SH-SY5Y (cell line): ENCODE measurements at regions not wholly inside any gene's neighbourhood (a gene's known extent, or its start where the extent isn't known, plus 50 kb on each side); places are given as distances from the start of the nearest gene placed in this dataset.

ENCODE experiments used
- GATA2 ChIP-seq: IDR thresholded peaks from 2 replicates; pipeline ENCODE4 v1.6.1; 2011; ENCODE audit warnings: mild to moderate bottlenecking, low read depth, low read length
- GATA3 ChIP-seq: IDR thresholded peaks from 2 replicates; pipeline ENCODE4 v1.6.1; 2011; ENCODE audit warnings: low read depth, mild to moderate bottlenecking, low read length, moderate library complexity

- no peak for TF ChIP-seq GATA2
- no peak for TF ChIP-seq GATA3
Observed at GRCh38 chr1:228943436-228943835, 208.2 kb downstream of the RHOU start.

DNA sequence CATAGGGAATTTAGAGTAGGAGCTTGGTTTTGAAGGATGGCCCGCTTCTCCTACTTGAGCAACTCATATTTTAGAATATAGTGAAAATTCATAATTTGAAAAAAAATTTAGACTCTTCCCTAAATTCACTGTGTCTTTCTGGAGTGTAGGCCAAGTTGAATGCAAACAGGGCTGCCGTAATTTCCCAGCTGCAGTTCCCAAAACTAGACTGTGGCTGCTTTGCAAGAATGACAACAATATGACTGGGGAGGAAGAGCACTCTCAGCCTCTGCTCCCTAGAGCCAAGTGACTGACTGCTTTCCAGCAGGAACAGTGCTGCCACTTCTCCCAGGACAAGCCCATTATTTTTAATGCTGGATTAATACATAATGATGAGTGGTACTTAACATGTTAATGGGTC is 209.0 kb downstream of the RHOU start:
- no peak for TF ChIP-seq GATA3
- no peak for TF ChIP-seq GATA2

DNA sequence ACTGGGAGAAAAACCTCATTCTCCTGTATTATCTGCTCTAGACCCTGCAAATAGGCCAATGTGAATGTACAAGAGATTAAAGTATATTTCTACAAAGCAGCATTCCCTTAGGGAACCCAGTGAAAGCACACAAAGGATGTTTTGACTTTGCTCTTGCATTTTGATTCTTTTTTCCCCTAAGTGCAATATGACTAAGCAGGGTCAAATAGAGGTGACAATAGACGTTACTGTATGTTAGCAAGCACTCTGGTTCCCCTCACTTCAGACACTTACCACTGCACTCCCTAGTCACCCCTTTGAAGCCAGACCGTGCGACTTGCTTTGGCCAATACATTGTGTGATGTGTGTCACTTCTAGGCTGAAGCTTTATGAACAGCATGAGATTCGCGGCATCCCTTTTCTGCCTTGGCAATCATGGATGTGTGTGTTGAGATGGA is 209.7 kb downstream of the RHOU start:
- TF ChIP-seq GATA3 (no peak), GATA2 (no peak)

DNA sequence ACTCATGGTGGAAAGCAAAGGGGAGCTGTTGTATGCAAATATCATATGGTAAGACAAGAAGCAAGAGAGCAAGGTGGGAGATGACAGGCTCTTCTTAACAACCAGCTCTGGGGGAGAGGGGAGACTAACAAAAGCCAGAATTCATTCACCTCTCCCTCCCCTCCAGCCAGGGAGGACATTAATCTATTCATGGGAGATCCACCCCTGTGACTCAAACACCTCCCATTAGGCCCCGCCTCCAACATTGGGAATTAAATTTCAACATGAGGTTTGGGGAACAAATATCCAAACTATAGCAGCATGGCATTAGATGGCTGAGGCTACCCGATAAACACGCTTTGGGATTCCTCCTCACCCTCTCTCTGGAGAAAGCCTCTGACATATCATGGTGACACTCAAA is 210.6 kb downstream of the RHOU start:
- TF ChIP-seq GATA2 = no peak
- no peak for TF ChIP-seq GATA3

GRCh38 chr1:228953207-228953606 is 217.9 kb downstream of the RHOU start:
- no peak for TF ChIP-seq GATA3
- no peak for TF ChIP-seq GATA2

DNA sequence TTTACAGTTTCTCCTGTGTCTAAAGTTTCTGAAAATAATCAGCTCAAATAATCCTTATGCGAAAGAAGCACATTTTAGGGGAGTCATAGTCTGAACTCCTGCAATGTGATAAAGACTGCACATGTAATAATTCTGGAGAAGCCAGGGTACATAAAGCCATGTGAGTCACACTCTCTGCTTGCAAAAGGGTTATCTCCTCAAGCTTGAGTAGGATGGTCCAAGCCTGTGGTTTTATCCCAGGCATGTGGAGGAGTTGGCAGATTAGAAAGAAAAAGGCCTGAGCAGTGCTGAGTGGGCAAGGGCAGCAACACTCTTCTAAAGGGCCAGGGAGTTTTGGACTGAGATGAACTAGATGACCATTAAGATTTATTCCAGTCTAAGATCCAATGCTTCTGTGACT is 220.4 kb downstream of the RHOU start:
- TF ChIP-seq GATA3 (no peak), GATA2 (no peak)

- TF ChIP-seq GATA2 = no peak
- TF ChIP-seq GATA3 = no peak
Observed at GRCh38 chr1:228956864-228957263, 221.6 kb downstream of the RHOU start.

- TF ChIP-seq GATA2 (no peak), GATA3 (no peak)
Observed at GRCh38 chr1:228957535-228957934, 222.3 kb downstream of the RHOU start.

DNA sequence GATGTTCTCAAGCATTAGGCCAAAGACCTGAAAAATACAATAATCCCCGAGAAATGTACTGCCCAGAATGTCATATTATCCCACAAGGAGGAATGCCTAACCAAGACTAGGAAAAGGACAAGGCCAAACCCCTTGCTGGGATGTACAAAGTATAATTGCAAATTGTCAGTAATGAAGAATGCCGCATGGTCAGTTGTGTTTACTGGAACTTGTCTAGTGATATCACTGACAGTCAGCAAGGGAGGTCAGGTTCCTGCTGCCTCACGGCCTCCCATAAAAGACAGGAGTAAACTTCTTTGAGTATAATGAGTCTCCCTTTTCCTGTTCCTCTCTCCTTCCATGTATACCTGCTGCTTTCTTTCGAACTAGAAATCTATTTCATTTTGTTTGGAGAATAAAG is 222.8 kb downstream of the RHOU start:
- TF ChIP-seq GATA2 (no peak), GATA3 (no peak)

- TF ChIP-seq GATA3 = no peak
- no peak for TF ChIP-seq GATA2
Observed at GRCh38 chr1:228958741-228959140, 223.5 kb downstream of the RHOU start.

- TF ChIP-seq GATA3 (no peak), GATA2 (no peak)
Observed at GRCh38 chr1:228960705-228961104, 225.4 kb downstream of the RHOU start.

- TF ChIP-seq GATA2 (no peak), GATA3 (no peak)
Observed at GRCh38 chr1:228961511-228961910, 226.2 kb downstream of the RHOU start.

DNA sequence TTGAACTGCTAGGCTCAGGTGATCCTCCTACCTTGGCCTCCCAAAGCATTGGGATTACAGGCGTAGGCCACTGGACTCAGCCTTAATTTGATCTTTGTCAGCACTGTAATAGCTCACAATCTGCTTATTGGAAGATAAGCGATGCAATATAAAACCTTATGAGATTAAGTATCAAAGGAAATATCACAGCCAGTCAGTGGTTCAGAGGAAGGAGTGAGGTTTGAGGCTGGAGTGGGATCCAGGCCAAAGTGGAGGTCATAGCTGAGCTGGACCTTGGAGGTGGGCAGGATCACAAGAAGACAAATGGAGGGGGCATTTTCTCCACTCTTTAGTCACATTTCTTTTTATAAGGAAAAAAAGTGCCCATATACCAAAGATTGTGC is 228.5 kb downstream of the RHOU start:
- TF ChIP-seq GATA3 (no peak), GATA2 (no peak)

GRCh38 chr1:228964178-228965089 is 229.2 kb downstream of the RHOU start:
- TF ChIP-seq GATA2 = no peak
- TF ChIP-seq GATA3 = no peak

- TF ChIP-seq GATA3 (no peak), GATA2 (no peak)
Observed at GRCh38 chr1:228968891-228969606, 233.8 kb downstream of the RHOU start.
